HCT116 (cell line): ENCODE measurements at regions not wholly inside any gene's neighbourhood (a gene's known extent, or its start where the extent isn't known, plus 50 kb on each side); places are given as distances from the start of the nearest gene placed in this dataset.

Experiments
- ATAC-seq: fragments of 200-7000 bp; cut with Tn5 transposase; 2 replicates; pipeline ENCODE4 v1.9.1; 2020; ENCODE audit warnings: mild to moderate bottlenecking, moderate library complexity
- BruUV-seq: library from RNA; stranded (reverse); fragments of 400-500 nt; replicated peaks from 2 replicates; lab custom pipeline; 2021; lab: Mats Ljungman, UMichigan
- CTCF ChIA-PET: fragments of 300-600 bp; sonication (Branson Sonifier 250); formaldehyde crosslinking; loops from one replicate; lab custom pipeline; 2021; ENCODE audit warnings: antibody characterized with exemption; lab: Charles Lee
- POLR2A ChIA-PET: fragments of 300-600, 350-600 bp; sonication (Branson Sonifier 250); formaldehyde crosslinking; loops from one replicate; lab custom pipeline; 2021; ENCODE audit warnings: antibody characterized with exemption; lab: Charles Lee
- RAD21 ChIA-PET, 2 experiments: fragments of 300-600 bp; sonication (Branson Sonifier 250); formaldehyde crosslinking; loops; one replicate each; lab custom pipeline; 2023; ENCODE audit warnings: low total read pairs in 2 of 2; ENCODE audit not compliant: uncharacterized antibody in 2 of 2, unreplicated experiment in 2 of 2, low non-redundant PET in 1 of 2; lab: Charles Lee
- DNase-seq: peaks from one replicate; pipeline ENCODE4 v3.0.0-alpha.2; 2010; ENCODE audit warnings: low read depth, low spot score
- H2AFZ ChIP-seq: fragments of 200-600 bp; shearing (Covaris generic), sonication (generic); 2 replicates; pipeline ENCODE4 v1.6.1; 2017; ENCODE audit warnings: low read depth, mixed run types, mixed read lengths, antibody characterized with exemption, low read length; ENCODE audit not compliant: poor library complexity, severe bottlenecking
- H3K27ac ChIP-seq: 2 replicates; pipeline ENCODE4 v1.5.1; 2012; ENCODE audit warnings: low read depth, low read length
- H3K27me3 ChIP-seq: fragments of 200-600 bp; sonication (generic); 2 replicates; pipeline ENCODE4 v1.6.1; 2016; ENCODE audit warnings: mixed run types, low read length, mixed read lengths; ENCODE audit not compliant: insufficient read depth
- H3K36me3 ChIP-seq, 2 experiments: fragments of 200-500 bp in 1 of 2; fragments of 200-600 bp in 1 of 2; sonication (Bioruptor generic) in 1 of 2; sonication (generic) in 1 of 2; 2 replicates each; pipeline versions ENCODE4 v1.5.1 to v1.6.1; 2014 to 2016; ENCODE audit warnings: low read length in 2 of 2, inconsistent platforms in 1 of 2, mixed read lengths in 1 of 2, mixed run types in 1 of 2; ENCODE audit not compliant: insufficient read depth in 2 of 2, control insufficient read depth in 1 of 2
- H3K4me1 ChIP-seq, 2 experiments: fragments of 200-600 bp in 1 of 2; sonication (generic) in 1 of 2; 2 replicates each; pipeline versions ENCODE4 v1.5.1 to v1.6.1; 2012 to 2017; ENCODE audit warnings: low read length in 2 of 2, inconsistent platforms in 1 of 2, mild to moderate bottlenecking in 1 of 2, mixed read lengths in 1 of 2, mixed run types in 1 of 2, moderate library complexity in 1 of 2; ENCODE audit not compliant: insufficient read depth in 2 of 2, control insufficient read depth in 1 of 2
- H3K4me2 ChIP-seq: fragments of 200-600 bp; sonication (generic); 2 replicates; pipeline ENCODE4 v1.6.1; 2017; ENCODE audit warnings: mixed run types, low read length, mixed read lengths
- H3K4me3 ChIP-seq, 2 experiments: fragments of 200-600 bp in 1 of 2; sonication (generic) in 1 of 2; replicated peaks in 1 of 2; 2 replicates each; pipeline ENCODE4 v1.5.1; 2011 to 2016; ENCODE audit warnings: low read length in 2 of 2, control low read depth in 1 of 2, low read depth in 1 of 2, mild to moderate bottlenecking in 1 of 2, mixed read lengths in 1 of 2, mixed run types in 1 of 2
- H3K79me2 ChIP-seq: fragments of 200-600 bp; sonication (generic); 2 replicates; pipeline ENCODE4 v1.6.1; 2017; ENCODE audit warnings: mild to moderate bottlenecking, mixed run types, low read length, moderate library complexity, mixed read lengths; ENCODE audit not compliant: insufficient read depth
- H3K9ac ChIP-seq: fragments of 200-600 bp; sonication (generic); 2 replicates; pipeline ENCODE4 v1.6.1; 2016; ENCODE audit warnings: low read length, mixed read lengths
- H3K9me2 ChIP-seq: fragments of 200-600 bp; sonication (generic), shearing (Covaris generic); 2 replicates; pipeline ENCODE4 v1.6.1; 2017; ENCODE audit warnings: mixed run types, mild to moderate bottlenecking, moderate library complexity; ENCODE audit not compliant: insufficient read depth
- H3K9me3 ChIP-seq, 2 experiments: fragments of 200-500 bp in 1 of 2; fragments of 200-600 bp in 1 of 2; sonication (Bioruptor generic) in 1 of 2; sonication (generic) in 1 of 2; 2 replicates each; pipeline ENCODE4 v1.6.1; 2014 to 2017; ENCODE audit warnings: low read length in 2 of 2, mixed read lengths in 2 of 2, inconsistent platforms in 1 of 2, low read depth in 1 of 2, mild to moderate bottlenecking in 1 of 2, mixed run types in 1 of 2, moderate library complexity in 1 of 2; ENCODE audit not compliant: control insufficient read depth in 1 of 2, insufficient read depth in 1 of 2
- H4K20me1 ChIP-seq: fragments of 200-600 bp; sonication (generic), shearing (Covaris generic); 2 replicates; pipeline ENCODE4 v1.6.1; 2017; ENCODE audit warnings: mixed run types, mild to moderate bottlenecking, moderate library complexity; ENCODE audit not compliant: insufficient read depth
- ATF3 ChIP-seq: IDR thresholded peaks from 2 replicates; pipeline ENCODE4 v1.6.1; 2012
- CEBPB ChIP-seq: IDR thresholded peaks from 2 replicates; pipeline ENCODE4 v1.6.1; 2012; ENCODE audit warnings: low read depth
- EZH2 ChIP-seq: fragments of 200-600 bp; sonication (generic); IDR thresholded peaks from 2 replicates; pipeline ENCODE4 v1.6.1; 2017; ENCODE audit warnings: antibody characterized with exemption, mixed run types
- EZH2phosphoT487 ChIP-seq: fragments of 200-600 bp; IDR thresholded peaks from 2 replicates; pipeline ENCODE4 v1.6.1; 2018; ENCODE audit warnings: antibody characterized with exemption, borderline replicate concordance
- FOSL1 ChIP-seq: IDR thresholded peaks from 2 replicates; pipeline ENCODE4 v1.6.1; 2012; ENCODE audit warnings: low read depth
- RAD21 ChIP-seq: IDR thresholded peaks from 2 replicates; pipeline ENCODE4 v1.6.1; 2012; ENCODE audit warnings: low read depth, mild to moderate bottlenecking
- TCF7L2 ChIP-seq: IDR thresholded peaks from 2 replicates; pipeline ENCODE4 v1.7.0; 2011; ENCODE audit warnings: borderline replicate concordance, inconsistent platforms; ENCODE audit not compliant: insufficient read depth, insufficient read length; ENCODE audit errors: extremely low read depth
- ZFX ChIP-seq: fragments of 450-650 bp; IDR thresholded peaks from 2 replicates; pipeline ENCODE4 v1.6.1; 2017
- intact Hi-C: fragments of 100-400 bp; cut with micrococcal nuclease; formaldehyde crosslinking; loops from 2 replicates; pipeline ENCODE4 v1.10.0; 2022
- TF ChIP-seq, protein P1 (sequence below): IDR thresholded peaks from 2 replicates; pipeline ENCODE4 v1.6.1; 2011; ENCODE audit warnings: mild to moderate bottlenecking, low read length, moderate library complexity; ENCODE audit not compliant: insufficient replicate concordance; ENCODE audit errors: extremely low read depth
- TF ChIP-seq, protein P2 (sequence below): IDR thresholded peaks from 2 replicates; pipeline ENCODE4 v1.6.1; 2012; ENCODE audit warnings: low read depth

GRCh38 chr18:77339623-77340022, 90.0 kb downstream of the GALR1 start:
- no peaks in the 10 kb centered on the region for H3K79me2 ChIP-seq
- intact Hi-C loops = no loop called here
- no peak overlapping the region for H3K4me3 ChIP-seq
- ChIA-PET CTCF (no interaction called here), POLR2A (no interaction called here), RAD21 (no interaction called here)
- no peak overlapping the region for H2AFZ ChIP-seq
- no peaks in the 10 kb centered on the region for H3K36me3 ChIP-seq
- no peaks in the 10 kb centered on the region for H3K9me2 ChIP-seq
- H3K4me2 ChIP-seq = no peak overlapping the region
- no peak overlapping the region for H3K27ac ChIP-seq
- H3K9me3 ChIP-seq = no peaks in the 10 kb centered on the region
- H3K4me1 ChIP-seq = no peaks in the 10 kb centered on the region
- ATAC-seq = no peak
- H3K9ac ChIP-seq = no peak overlapping the region
- BruUV-seq = no TSS peak
- no peaks in the 10 kb centered on the region for H4K20me1 ChIP-seq
- H3K27me3 ChIP-seq = peaks cover 5% of the 10 kb centered on the region; the same call in 1 of the 2 replicates
- DNase-seq = no peak
- TF ChIP-seq ATF3 = no peak
- TF ChIP-seq TCF7L2 = no peak
- no peak for TF ChIP-seq RAD21
- TF ChIP-seq, protein P1, sequence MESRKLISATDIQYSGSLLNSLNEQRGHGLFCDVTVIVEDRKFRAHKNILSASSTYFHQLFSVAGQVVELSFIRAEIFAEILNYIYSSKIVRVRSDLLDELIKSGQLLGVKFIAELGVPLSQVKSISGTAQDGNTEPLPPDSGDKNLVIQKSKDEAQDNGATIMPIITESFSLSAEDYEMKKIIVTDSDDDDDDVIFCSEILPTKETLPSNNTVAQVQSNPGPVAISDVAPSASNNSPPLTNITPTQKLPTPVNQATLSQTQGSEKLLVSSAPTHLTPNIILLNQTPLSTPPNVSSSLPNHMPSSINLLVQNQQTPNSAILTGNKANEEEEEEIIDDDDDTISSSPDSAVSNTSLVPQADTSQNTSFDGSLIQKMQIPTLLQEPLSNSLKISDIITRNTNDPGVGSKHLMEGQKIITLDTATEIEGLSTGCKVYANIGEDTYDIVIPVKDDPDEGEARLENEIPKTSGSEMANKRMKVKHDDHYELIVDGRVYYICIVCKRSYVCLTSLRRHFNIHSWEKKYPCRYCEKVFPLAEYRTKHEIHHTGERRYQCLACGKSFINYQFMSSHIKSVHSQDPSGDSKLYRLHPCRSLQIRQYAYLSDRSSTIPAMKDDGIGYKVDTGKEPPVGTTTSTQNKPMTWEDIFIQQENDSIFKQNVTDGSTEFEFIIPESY = no peak
- no peak for TF ChIP-seq EZH2phosphoT487
- no peak for TF ChIP-seq EZH2
- TF ChIP-seq CEBPB = no peak

- intact Hi-C loops = no loop called here
- no TSS peak for BruUV-seq
- no peaks in the 10 kb centered on the region for H4K20me1 ChIP-seq
Observed at GRCh38 chr18:77340815-77341214, 91.2 kb downstream of the GALR1 start.

More at GRCh38 chr18:77340815-77341214, 91.2 kb downstream of the GALR1 start:
- Histone ChIP-seq H3K9ac (no peak overlapping the region), H3K9me3 (no peaks in the 10 kb centered on the region), H3K27me3 (peaks cover 5% of the 10 kb centered on the region; the same call in 1 of the 2 replicates), H3K4me3 (no peak overlapping the region), H3K4me1 (no peaks in the 10 kb centered on the region), H3K36me3 (no peaks in the 10 kb centered on the region), H3K27ac (no peak overlapping the region), H3K4me2 (no peak overlapping the region), H3K9me2 (no peaks in the 10 kb centered on the region), H3K79me2 (no peaks in the 10 kb centered on the region), H2AFZ (no peak overlapping the region)
- TF ChIP-seq EZH2 = no peak
- no peak for TF ChIP-seq RAD21
- TF ChIP-seq, protein P2, sequence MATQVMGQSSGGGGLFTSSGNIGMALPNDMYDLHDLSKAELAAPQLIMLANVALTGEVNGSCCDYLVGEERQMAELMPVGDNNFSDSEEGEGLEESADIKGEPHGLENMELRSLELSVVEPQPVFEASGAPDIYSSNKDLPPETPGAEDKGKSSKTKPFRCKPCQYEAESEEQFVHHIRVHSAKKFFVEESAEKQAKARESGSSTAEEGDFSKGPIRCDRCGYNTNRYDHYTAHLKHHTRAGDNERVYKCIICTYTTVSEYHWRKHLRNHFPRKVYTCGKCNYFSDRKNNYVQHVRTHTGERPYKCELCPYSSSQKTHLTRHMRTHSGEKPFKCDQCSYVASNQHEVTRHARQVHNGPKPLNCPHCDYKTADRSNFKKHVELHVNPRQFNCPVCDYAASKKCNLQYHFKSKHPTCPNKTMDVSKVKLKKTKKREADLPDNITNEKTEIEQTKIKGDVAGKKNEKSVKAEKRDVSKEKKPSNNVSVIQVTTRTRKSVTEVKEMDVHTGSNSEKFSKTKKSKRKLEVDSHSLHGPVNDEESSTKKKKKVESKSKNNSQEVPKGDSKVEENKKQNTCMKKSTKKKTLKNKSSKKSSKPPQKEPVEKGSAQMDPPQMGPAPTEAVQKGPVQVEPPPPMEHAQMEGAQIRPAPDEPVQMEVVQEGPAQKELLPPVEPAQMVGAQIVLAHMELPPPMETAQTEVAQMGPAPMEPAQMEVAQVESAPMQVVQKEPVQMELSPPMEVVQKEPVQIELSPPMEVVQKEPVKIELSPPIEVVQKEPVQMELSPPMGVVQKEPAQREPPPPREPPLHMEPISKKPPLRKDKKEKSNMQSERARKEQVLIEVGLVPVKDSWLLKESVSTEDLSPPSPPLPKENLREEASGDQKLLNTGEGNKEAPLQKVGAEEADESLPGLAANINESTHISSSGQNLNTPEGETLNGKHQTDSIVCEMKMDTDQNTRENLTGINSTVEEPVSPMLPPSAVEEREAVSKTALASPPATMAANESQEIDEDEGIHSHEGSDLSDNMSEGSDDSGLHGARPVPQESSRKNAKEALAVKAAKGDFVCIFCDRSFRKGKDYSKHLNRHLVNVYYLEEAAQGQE = no peak
- TF ChIP-seq ZFX = no peak
- no peak for TF ChIP-seq FOSL1
- ChIA-PET CTCF (no interaction called here), RAD21 (no interaction called here), POLR2A (no interaction called here)
- DNase-seq = no peak
- ATAC-seq = no peak
